Heart left ventricle (tissue), 13 donors: ENCODE measurements at regions not wholly inside any gene's neighbourhood (a gene's known extent, or its start where the extent isn't known, plus 50 kb on each side); places are given as distances from the start of the nearest gene placed in this dataset.

Experiments used
- CTCF ChIP-seq, 12 donors: fragments of 200-600 bp; sonication (generic) in 4 of 12; IDR thresholded peaks; one replicate each; pipeline versions ENCODE4 v1.5.0 to v1.8.0; 2018 to 2022; ENCODE audit warnings: antibody characterized with exemption in 12 of 12, mild to moderate bottlenecking in 5 of 12
- POLR2A ChIP-seq, 2 donors: fragments of 450-650 bp; IDR thresholded peaks; one replicate each; pipeline ENCODE4 v1.6.1; 2017; ENCODE audit warnings: antibody characterized with exemption in 2 of 2, mild to moderate bottlenecking in 2 of 2, moderate library complexity in 2 of 2
- donor health status: ischemic (EF 13 %, LVEDD 7.1; RV severe dilation, severe dysfunction).
- donor health status: DM: no; HTN: yes; CAD: no.
- donor health status: DM: no; HTN: no; CAD: no.
- donor health status: ischemic (EF 25% LVEDD 6.9; RV normal size, moderate dysfunction).
- donor health status: ischemic (EF 25% LVEDD 5.7; RV mildly dilated, moderate dysfunction).
- donor health status: ischemic (EF 35%, LVEDD 5.7; RV mildly dilated, moderate dysfunction).
- donor health status: nonischemic (EF 11% LVEDD 7.7; RV severe dilation, severe dysfunction).
- donor health status: DM: yes; HTN: yes; CAD: no.
- donor health status: PGD.
- donor health status: ischemic (EF 29% LVEDD 5.4; RV normal size, mild dysfunction).
- donor health status: nonischemic (EF 23%, LVEDD 6.1; RV moderate dilation, normal function).

GRCh38 chr1:55286856-55287602, 71.9 kb upstream of the USP24 start:
- no peak for TF ChIP-seq POLR2A (IDR thresholded peaks at IDR 0.05)
- TF ChIP-seq CTCF (IDR thresholded peaks at IDR 0.05) = no peak
